Left cardiac atrium (tissue), 4 donors: ENCODE measurements at regions not wholly inside any gene's neighbourhood (a gene's known extent, or its start where the extent isn't known, plus 50 kb on each side); places are given as distances from the start of the nearest gene placed in this dataset.
"Not testable (repeated sequence)": the region's sequence is repeated elsewhere in the genome, so short reads cannot be mapped to it uniquely, and the experiment has no call there.

Source experiments
- ATAC-seq, 2 donors: fragments of 200-7000 bp; cut with Tn5 transposase; one replicate each; pipeline ENCODE4 v1.9.1; 2020; ENCODE audit warnings: mild to moderate bottlenecking in 2 of 2, moderate library complexity in 2 of 2
- DNase-seq: peaks from one replicate; pipeline ENCODE4 v3.0.0-alpha.2; 2020
- intact Hi-C, 2 donors: fragments of 100-400 bp; cut with DNase I; formaldehyde crosslinking; loops; one replicate each; pipeline versions ENCODE4 v1.14.1 to v1.15.1; 2022 to 2023
- donor health status: DM: no; HTN: yes; CAD: no.
- donor health status: DM: no; HTN: yes; CAD: no; lungs with severe emphysema.
- donor health status: DM: yes; HTN: yes; CAD: no.
- donor health status: Dilated cardiomyopathy.

GRCh38 chr6:101181006-101181405 is 212.5 kb upstream of the GRIK2 start:
- no peak for DNase-seq
- intact Hi-C loops: no loop called here
- ATAC-seq: no peak

DNA sequence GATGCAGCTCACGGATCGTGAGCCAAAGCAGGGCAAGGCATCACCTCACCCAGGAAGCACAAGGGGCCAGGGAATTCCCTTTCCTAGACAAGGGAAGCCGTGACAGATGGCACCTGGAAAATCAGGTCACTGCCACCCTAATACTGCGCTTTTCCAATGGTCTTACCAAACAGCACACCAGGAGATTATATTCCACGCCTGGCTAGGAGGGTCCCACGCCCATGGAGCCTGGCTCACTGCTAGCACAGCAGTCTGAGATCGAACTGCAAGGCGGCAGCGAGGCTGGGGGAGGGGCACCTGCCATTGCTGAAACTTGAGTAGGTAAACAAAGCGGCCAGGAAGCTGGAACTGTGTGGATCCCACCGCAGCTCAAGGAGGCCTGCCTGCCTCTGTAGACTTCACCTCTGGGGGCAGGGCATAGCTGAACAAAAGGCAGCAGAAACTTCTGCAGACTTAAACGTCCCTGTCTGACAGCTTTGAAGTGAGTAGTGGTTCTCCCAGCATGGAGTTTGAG is 205.2 kb upstream of the GRIK2 start:
- intact Hi-C loops, DNase-seq, ATAC-seq: not testable (repeated sequence)

- intact Hi-C loops: no loop called here
- no peak for DNase-seq
- ATAC-seq: no peak
Measured at GRCh38 chr6:101195588-101195987, 197.9 kb upstream of the GRIK2 start.

DNA sequence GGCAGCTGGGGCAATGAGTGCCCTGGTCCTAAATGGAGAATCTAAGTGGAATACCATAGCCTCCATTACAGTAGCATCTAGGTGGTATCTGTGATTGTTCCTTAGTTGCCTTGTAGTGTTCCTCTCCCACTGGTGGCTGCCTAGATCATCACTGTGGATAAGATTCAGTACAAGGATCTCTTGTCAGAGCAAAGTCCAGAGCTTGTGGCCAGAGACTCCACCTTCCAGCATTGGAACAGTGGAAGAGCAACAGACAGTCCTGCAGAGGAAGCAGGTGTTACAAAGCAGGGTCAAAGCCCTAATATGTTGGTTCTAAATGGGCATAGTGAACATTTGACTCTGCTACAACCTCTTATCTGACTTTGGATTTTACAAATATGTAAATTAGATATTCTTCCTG is 194.1 kb upstream of the GRIK2 start:
- no peak for DNase-seq
- intact Hi-C loops: no loop called here
- no peak for ATAC-seq

DNA sequence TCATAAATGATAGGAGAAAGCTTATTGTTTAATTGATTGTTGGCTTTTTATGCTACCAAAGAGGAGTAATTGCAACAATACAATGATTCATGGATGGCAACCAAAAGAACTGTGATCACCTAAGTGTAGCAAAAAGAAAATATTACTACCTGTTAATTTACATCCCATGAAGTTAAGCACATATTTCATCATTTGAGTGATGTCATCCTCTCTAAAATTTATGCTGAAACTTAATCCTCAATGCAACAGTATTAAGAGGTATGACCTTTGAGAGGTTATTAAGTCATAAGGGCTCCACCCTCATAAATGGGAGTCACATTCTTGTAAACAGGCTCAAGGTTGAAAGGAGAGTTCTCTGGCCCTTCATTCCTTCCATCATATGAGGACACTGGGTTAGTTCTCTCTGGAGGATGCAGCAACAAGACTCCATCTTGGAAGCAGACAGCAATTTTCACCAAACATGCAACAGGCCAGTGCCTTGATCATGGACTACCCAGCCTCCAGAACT is 190.6 kb upstream of the GRIK2 start:
- DNase-seq (no peak), ATAC-seq (no peak)
- intact Hi-C loops: no loop called here

DNA sequence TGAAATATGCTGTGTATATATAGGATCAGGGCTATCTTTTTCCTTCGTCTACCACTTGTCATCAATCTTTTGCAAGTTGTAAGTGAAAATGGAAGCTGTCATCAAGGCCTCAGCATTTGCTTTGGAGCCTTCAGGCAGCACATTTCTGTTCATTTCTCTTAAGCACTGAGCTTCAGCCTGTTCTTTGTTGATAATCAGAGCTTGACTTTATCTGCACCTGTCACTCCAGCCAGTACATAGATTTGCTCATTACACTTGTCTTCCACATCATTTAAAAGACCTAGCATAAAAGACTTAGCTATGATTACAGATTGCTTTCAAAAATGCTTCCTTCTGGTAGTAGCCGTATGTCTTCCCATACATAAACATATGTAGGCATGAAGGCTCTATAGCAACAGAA is 189.8 kb upstream of the GRIK2 start:
- ATAC-seq: no peak
- intact Hi-C loops: no loop called here

DNA sequence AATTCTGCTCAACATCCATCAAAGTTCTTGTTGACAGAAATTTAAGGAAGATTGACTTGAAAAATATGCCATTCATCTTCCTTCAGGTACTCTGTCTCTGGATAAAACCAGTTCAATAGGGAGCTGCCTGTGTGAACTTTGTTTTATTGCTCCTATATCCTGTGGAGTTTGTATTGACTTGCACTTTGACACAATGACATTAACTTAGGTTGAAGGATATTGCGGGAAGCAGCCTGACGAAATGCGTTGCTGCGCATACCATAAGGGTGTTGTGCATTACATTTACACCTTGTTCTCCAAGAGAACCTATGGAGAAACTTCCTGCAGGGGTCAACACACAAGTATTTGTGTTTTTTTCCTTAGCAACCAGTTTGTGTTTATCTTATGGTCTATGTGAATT is 185.4 kb upstream of the GRIK2 start:
- intact Hi-C loops: no loop called here
- no peak for ATAC-seq
- no peak for DNase-seq

More for the DNA sequence above, 189.8 kb upstream of the GRIK2 start:
- no peak for DNase-seq

- DNase-seq: no peak
- no peak for ATAC-seq
- intact Hi-C loops: no loop called here
Measured at GRCh38 chr6:101212640-101213039, 180.9 kb upstream of the GRIK2 start.

- DNase-seq (no peak), ATAC-seq (no peak)
- intact Hi-C loops: no loop called here
Measured at GRCh38 chr6:101222007-101222406, 171.5 kb upstream of the GRIK2 start.

- ATAC-seq (no peak), DNase-seq (no peak)
- intact Hi-C loops: no loop called here
Measured at GRCh38 chr6:101224751-101225150, 168.8 kb upstream of the GRIK2 start.

DNA sequence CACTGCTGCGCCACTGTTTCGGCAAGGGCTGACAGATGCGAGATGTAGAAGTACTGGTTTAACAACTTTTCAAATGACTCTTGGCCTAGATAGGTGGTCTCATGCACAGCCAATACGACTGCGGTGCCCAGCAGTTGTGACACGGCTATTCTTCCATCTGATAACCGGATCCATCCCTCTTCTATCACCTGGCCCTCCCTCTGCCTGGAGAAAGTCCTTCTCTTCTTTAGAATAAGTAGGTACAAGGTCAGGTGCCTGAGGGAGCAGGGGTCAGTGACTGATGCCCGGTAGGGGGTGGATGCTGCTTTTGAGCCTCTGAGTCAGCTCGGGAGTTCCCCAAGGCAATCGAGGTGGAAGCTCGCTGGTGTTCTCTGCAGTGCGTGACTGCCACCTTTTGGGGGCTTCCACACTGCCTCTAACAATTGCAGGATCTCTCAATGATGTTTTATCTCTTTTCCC is 166.8 kb upstream of the GRIK2 start:
- intact Hi-C loops: no loop called here

DNA sequence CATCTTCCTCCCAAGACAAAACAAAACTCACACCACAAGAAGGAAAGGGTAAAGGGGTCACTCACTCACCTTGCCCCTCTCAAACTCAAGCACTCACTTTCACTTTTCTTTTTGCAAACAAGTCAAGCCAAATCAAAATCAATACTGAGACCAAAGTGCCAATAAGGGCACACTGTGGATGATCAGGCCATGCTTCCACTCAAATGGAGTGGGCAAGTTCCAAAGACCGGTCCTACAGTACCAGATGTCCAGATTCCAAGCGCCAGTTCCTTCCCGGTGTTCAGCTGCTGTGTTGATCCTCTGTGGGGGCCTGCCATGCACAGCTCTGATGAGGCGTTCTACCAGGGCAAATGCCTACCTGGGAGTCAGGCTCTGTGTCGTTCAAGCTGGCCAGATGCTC is 162.6 kb upstream of the GRIK2 start:
- no peak for DNase-seq
- intact Hi-C loops: no loop called here

More for the DNA sequence above, 166.8 kb upstream of the GRIK2 start:
- ATAC-seq (no peak), DNase-seq (no peak)

DNA sequence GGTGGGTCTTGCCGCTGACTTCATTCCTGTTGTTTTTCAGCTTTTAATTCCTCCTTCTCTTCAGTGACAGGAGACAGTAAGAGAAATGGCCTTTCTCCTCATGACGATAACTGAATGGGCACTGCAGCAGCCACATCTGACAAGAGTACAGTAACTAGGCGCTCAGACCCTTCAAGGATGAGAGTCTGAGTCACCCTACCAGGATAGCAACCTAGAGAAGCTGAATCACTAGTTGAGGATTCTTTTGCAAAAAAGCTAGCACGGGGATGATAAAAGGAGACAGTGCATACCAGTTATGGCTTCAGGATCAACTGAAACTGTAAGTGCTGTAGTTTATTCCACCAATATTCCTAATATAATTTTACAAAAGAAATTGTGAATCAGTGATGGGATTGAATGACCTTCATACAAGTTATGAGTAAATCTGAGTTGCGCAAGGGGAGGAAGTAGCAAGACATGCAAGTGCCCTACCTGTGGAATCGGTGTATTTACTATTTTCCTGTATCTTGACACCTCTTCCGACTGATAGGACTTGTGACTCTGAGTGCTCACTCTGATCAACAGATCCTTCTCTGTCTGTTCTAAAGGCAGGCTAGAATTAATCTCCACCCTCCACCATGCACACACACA is 161.8 kb upstream of the GRIK2 start:
- intact Hi-C loops: no loop called here
- ATAC-seq: no peak
- no peak for DNase-seq

More for the DNA sequence above, 162.6 kb upstream of the GRIK2 start:
- no peak for ATAC-seq

DNA sequence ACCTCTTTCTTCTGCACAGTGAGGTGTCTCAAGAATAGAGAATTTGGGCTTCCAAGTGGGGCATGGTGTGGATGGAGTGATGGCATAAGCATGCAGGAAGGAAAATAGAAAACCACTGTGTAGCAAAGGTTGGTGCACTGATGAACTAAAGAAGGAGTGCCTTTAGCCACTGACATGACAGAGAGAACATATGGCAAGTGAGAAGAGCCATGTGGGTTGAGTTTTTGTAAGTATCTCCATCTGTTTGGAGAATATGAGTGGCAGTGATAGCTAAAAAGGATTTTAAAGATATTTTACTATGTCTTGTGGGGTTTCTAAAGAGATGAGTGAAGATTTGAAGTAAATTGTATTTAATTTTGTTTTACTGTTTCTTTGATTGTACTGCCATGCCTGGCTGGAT is 160.5 kb upstream of the GRIK2 start:
- ATAC-seq: no peak
- intact Hi-C loops: no loop called here
- no peak for DNase-seq

GRCh38 chr6:101236709-101237108 is 156.8 kb upstream of the GRIK2 start:
- no peak for ATAC-seq
- intact Hi-C loops: no loop called here
- no peak for DNase-seq

- intact Hi-C loops: no loop called here
- no peak for ATAC-seq
- DNase-seq: no peak
Measured at GRCh38 chr6:101241442-101241841, 152.1 kb upstream of the GRIK2 start.

DNA sequence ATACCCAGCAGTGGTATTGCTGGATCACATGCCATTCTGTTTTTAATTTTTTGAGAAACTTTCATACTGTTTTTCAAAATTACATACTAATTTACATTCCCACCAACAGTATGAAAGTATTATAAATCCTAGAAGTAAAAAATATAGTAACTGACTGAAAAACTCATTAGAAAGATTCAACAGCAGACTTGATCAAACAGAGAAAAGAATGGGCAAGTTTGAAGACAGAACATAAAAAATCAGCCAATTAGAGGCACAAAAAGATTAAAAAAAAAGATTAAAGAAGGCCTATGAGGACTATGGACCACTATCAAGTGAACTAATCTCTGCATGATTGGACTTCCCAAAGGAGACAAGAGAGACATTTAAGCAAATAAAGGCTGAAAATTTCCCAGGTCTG is 144.0 kb upstream of the GRIK2 start:
- ATAC-seq (no peak), DNase-seq (no peak)
- intact Hi-C loops: no loop called here

GRCh38 chr6:101257163-101257562 is 136.3 kb upstream of the GRIK2 start:
- no peak for ATAC-seq
- no peak for DNase-seq
- intact Hi-C loops: no loop called here

- DNase-seq: no peak
- intact Hi-C loops: no loop called here
- no peak for ATAC-seq
Measured at GRCh38 chr6:101259505-101259904, 134.0 kb upstream of the GRIK2 start.

DNA sequence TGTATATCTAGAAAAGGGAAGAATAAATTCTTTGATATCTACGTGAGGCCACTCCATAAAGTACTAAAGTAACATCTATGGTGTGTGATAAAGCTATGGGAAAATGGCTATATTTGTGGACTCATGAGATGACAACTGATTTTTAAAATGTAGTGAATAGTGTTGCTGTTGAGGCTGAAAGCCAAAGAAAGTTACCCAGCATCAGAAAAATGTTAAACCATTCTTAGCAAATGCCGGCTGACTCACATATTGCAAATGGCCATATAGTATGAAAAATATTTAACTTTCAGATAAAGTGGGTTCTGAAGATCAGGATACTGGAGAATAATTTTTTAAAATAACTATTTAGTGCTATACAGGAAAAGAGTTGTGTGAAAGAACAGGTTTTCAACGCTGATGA is 129.9 kb upstream of the GRIK2 start:
- ATAC-seq: no peak
- intact Hi-C loops: no loop called here
- no peak for DNase-seq

- DNase-seq: no peak
- intact Hi-C loops: no loop called here
- no peak for ATAC-seq
Measured at GRCh38 chr6:101266063-101266462, 127.4 kb upstream of the GRIK2 start.
